HUDEP-2 (cell line): ENCODE measurements at regions not wholly inside any gene's neighbourhood (a gene's known extent, or its start where the extent isn't known, plus 50 kb on each side); places are given as distances from the start of the nearest gene placed in this dataset.

Experiments used
- DNase-seq, 76 experiments: peaks; one replicate each; lab custom pipeline; 2025; ENCODE audit not compliant: unreplicated experiment in 76 of 76; lab: John Stamatoyannopoulos, UW

DNA sequence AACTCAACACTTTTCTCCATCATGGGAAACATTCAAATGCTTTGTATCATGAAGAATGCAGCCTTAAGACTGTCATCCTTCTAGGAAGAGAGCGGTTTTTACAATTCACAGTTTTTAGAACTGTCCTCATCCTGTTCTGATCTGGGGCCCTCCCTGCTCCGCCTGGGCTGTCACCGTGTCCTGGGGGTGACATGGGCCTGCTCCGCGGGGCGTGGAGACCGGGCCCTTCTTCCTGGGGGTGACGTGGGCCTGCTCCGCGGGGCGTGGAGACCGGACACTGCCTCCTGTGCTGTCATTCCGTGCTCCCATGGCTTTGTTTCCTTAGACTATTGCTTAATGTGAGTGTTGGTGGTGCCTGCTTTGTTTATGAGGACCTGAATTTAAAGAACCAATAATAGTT lies 122.8 kb downstream of the TMEM18 start:
- no peak for DNase-seq

DNA sequence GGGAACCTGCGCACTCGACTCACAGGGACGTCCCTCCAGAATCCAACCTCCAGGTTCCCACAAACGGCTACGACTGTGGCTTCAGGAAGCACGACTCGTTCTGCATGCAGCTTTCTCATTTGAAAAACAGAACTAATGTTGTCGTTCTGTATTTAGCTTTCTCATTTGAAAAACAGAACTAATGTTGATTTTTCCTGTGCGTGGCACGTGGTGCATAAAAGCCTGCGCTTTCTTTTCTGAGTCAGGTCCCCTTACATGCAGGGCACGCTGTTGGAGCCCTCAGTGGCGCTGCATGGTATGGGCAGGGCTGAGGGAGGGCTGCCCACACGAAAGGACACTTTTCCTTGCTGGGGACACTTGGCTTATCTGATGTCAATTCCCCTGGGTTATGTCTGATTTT lies 124.3 kb downstream of the TMEM18 start:
- no peak for DNase-seq

DNA sequence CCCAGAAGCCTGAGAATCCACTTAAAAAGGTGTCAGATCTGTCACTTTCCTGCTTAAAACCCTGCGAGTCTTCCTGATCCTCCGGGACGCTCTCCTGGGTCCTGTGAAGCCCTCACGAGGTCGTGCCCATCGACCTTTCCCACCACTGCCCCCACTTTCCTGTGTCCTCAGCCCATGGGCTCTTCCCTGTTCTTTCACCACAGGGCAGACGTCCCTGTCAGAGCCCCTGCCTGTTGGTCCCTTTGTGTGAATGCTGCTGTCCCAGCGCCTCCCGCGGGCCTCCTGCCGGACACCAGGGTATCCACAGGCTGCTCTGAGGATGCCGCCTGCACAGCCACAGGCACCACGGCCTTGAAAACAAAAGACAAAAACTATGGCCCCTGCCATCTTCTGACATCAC lies 125.6 kb downstream of the TMEM18 start:
- DNase-seq = no peak

DNA sequence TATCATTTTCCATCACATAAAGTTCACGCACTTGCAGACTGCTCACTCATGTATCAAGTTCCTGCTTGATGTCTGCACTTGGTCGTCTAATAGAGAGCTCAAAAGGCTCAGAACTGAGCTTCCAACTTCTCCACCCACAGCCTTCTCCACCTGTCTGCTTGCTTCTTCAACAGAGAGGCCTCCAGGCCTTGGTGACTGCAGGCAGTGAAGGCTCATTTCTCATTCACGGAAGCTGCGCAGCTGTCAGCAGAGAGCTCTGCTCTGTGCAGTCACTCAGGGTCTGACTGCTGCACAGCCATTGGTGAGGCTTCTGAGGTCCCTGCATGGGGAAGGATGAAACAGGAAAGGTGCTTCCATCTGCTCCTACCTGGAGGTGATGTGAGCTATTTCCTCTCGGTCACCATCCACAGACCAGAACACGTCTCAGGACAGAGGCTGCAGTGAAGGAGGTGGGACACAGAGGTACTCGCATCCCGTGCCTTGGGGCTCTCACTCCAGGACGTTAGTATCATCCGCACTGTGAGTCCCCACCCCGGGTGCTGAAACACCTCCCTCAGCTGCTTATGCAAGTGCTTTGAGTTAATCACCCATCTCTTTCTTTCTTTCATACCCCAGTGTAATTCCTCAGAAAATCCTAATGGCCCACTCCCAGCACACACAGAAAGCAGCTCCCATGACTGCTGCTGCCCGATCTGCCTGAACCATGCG lies 126.2 kb downstream of the TMEM18 start:
- no peak for DNase-seq

DNA sequence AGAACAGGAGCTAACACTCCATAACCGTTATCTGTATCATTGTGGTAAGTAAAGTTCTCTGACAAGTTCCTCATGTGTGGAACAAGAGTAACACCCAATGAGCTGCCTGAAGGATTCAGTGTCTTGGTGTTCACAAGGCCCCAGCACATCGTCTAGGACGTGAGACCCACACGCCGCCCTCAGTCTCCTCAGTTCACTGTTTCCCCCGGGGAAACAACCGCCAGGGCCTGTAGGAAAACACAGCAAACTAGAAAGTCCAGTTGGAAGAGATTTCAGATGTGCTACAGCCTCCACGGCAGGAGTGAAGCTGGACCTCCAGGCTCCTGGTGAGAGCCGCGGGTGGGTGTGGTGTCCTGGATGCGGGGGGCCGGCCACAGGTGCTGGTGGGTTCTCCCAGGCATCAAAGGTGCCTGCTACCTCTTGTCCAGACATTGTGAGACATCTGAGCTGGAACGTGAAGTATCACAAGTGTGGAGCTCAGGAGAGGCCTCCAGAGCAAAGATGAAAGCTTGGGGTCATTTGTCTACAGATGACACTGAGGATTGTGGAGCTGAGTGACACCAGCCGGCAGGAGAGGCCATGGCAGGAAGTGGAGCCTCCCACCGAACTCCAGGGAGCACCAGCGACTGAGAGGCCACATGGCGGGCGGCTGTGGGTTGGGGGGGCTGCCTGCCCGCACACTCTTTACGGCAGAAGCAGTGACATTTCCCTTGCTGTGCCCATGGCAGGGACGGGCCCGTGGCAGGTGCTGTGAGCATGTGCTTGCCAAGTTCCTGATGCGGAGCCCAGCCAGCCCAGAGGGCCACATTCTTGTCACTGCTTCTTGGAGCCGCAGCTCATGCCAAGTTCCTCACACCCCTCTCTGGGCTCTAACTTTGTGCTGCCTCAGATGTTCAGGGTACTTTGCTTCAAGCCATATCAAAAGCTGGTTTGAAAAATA lies 131.2 kb downstream of the TMEM18 start:
- DNase-seq = no peak

DNA sequence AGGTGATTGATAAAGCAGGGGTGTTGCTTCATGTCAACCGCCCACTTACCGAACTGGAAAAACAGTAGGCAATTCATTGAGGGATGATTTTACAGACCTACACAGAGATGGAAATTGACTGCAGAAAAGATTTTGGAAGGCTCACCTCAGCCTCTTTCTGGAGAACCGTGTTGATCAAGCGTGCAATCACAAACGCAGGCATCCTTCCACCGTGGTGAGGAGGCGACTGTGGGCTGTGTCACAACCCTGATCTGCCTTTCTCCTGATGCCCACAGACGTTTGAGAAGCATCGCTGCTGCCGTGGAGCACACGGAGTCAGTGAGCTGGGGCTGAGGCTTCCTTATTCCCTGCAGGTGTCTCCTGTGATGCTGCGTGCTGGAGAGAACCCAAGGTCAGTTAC lies 132.0 kb downstream of the TMEM18 start:
- no peak for DNase-seq

DNA sequence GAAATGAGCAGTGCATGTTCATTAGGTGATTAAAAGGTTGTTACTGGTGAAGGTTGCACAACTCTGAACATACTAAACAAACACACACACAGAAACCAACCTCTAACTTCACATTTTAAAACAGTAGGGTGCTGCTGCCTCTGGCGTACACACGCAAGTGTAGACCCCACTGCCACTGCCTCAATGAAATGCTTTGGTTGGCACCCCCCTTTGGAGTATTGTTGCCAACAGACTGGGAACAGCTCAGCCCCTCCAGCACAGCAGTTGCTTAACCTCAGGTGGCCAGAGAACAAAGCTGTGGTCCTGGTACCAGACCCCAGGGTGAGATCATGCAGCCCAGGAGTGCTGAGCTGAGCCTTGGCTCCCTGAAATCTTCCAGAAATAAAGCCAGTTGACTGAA lies 138.6 kb downstream of the TMEM18 start:
- no peak for DNase-seq

DNA sequence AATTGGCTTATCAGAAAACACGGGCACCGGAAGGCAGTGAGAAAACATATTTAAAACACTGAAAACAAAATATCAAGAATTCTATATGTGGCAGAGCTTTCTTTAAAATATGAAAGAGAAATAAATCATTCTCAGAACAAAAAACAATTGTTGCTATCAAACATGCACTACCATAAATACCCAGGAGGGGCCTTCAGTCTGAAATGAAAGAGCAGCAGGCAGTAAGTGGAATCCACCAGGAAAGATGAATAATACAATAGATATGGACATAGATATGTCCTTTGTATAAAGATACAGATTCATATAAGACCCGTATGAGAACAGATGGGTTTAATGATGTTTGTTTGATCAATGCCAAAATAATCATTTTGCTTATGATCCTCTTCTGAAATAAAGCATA lies 142.0 kb downstream of the TMEM18 start:
- DNase-seq = peak in 1 of 76 experiments; percentile 2

DNA sequence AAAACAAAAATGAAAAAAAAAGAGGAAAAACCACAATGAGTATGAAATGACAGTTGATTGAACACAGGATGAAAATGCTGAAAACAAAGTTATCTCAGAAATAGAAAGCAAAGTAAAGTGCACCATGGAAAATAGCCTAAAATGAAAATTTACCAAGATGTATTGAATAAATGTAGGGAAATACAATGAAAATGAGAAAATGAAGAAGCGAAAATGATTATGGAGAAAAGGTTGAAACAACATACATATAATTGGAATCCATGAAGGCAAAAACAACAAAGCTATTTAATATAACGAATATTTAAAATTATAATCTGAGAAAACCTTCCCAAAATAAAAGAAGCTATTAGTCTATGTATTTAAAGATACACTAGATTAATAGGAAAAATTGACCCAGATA lies 147.4 kb downstream of the TMEM18 start:
- no peak for DNase-seq

DNA sequence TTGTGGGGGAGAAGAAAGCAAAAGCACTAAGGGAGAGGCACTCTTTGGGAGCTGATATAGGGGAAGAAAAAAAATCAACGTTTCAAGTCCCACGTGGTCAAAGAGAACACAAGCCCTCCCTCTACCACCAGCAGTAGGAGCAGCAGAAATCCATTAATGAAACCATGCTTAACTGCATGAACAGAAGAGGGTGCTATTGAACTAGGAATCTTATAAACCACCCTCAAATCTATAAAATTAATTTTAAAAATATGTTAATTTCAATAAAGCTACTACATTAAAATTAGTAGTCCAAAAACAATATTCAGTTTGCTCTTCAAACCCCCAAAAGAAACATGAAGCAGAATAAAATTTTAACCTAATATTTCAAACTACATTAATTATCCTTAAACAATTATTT lies 147.8 kb downstream of the TMEM18 start:
- DNase-seq = peak in 13 of 76 experiments; percentile 4 to 43 (median 14)

DNA sequence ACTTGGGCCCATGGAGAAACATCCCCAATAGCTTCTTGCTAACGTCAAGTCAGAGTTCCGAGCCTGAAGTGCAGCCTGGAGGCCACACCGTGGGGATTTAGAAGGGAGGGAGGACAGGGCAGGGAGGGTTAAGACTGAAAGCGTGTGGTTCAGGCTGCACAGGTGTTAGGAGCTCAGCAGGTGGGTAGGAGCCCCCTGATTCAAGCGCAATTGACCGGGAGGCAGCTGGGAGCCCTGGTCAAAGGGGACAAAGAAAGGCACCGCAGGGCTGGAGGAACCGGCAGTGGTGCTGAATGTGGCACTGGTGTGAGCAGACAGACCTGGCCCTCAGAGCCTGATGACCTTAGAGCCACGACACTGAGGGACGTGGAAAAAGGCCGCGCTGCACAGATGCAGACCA lies 149.6 kb downstream of the TMEM18 start:
- DNase-seq = no peak

DNA sequence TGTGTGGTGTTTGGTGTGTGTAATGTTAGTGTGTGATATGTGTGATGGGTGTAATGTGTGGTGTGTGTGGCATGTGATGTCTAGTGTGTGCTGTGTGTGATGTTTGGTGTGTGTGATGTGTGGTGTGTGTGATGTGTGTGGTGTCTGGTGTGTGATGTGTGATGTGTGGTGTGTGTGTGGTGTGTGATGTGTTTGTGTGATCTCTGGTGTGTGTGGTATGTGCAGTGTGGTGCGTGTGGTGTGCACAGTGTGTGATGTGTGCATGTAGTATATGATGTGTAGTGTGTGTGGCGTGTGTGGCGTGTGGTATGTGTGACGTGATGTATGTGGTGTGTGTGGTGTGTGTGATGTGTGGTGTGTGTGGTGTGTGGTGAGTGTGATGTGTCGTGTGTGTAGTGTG lies 150.3 kb downstream of the TMEM18 start:
- DNase-seq = no peak

DNA sequence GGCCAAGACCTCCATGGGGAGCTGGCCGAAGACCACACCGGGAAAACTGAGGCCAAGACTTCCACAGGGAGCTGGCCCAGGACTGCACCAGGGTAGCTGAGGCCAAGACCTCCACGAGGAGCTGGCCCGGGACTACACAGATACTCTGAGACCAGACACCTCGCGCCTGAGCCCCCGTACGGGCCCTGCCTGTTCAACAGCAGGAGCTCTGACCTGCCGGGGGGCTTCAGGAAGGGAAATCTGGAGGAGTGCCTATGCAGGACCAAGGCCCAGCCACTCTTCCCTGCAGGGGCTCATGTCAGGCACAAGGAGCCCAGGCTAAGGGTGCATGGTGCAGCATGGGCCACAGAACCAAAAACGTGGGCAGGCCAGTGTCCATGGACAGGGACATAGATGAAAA lies 151.6 kb downstream of the TMEM18 start:
- DNase-seq = no peak

DNA sequence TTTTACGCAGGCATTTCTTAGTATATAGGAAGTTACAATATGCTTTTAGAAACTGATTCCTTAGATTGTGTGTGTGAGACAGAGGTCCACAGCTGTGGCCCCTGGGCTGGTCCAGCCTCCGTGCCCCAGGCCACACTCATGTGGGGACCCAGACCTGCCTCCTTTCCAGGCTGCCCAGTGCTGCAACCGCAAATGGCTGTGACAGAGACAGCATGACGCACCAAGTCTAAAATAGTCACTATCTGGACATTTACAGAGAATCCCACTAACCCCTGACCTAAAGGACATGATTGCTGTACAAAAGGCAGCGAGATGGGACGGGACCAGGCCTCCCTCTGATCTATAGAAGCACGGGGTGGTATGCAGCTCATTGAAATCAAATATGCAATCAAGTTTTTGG lies 152.2 kb downstream of the TMEM18 start:
- no peak for DNase-seq

DNA sequence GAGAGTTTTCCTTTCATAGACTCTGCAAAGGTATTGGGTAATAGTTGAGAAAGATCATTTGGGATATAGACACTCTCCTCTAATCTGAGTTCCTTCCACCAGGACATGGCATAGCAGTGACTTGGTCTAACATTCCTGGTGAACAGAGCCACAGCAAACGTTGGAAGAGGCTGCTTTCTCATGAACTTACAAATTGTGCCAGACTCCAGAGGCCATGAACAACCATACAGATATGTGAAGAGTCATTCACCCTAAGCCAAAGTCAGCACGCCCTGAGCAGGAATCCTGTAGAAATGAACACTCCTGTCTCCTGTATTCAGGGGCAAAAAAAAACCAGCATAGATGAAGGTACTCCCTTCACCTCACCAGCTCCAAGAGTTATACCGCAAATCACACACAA lies 152.8 kb downstream of the TMEM18 start:
- no peak for DNase-seq

DNA sequence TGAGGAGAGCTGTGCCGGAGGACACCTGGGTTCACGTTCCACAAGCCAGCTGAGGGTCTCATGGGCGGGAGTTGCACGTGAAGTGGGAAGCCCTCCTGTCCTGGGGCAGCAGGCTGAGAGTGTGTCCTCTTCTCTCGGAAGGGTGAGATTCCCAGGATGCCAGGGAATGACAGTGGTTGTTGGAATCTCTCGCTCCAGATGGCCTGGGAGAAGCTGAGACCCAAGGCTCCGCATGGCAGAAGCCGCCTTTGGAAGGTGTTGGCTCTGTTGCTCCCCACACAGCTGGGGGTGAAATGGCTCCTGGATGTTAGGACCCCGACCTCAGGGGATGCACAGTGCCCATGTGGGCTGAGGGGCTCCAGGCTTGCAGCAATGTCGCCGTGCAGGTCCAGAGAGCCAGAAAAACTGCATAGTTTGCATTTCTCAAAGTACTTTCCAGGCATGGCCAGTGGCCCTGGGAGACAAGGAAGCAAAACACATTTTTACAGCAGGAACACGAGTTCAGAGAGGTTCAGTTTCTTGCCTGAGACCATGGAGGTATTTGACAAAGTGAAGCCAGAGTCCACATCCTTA lies 153.4 kb downstream of the TMEM18 start:
- DNase-seq = no peak

DNA sequence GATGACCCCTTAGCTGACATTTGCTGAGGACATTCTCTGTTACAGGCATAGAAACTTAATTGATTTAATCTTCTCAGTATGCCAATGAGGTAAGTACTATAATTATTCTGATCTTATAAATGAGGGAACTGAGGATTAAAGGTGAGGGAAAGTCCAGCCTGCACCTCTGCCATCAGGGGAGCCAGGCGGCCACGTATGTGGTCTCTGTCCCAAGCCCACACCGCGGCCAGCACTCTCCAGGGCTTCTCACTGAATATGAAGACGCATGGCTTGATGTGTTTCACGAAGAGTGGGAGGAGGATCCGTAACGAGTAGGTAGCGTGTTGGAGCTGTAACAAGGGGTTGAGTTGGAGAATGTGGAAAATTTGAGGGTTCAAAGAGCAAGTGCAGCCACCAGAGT lies 154.4 kb downstream of the TMEM18 start:
- DNase-seq = no peak

DNA sequence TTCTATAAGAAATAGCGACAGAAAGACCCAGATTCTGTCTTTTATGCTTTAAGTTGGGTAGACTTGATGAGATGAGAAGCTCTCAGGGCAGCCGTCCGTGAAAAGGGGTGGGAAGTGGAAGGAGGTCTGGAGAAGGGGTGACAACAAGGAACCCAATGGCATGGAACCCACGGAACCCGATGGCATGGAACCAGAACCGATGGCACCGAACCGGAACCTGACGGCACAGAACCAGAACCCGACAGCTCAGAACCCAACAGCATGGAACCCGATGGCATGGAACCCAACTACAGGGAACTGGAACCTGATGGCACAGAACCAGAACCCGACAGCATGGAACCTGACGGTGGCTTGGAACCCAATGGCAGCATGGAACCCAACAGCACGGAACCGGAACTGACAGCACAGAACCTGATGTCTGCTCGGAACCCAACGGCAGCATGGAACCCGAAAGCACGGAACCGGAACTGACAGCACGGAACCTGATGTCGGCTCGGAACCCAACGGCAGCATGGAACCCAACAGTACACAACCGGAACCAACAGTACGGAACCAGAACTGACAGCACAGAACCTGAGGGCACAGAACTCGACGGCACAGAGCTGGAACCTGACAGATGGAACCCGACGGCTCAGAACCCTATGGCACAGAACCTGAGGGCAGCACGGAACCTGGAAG lies 155.2 kb downstream of the TMEM18 start:
- no peak for DNase-seq

DNA sequence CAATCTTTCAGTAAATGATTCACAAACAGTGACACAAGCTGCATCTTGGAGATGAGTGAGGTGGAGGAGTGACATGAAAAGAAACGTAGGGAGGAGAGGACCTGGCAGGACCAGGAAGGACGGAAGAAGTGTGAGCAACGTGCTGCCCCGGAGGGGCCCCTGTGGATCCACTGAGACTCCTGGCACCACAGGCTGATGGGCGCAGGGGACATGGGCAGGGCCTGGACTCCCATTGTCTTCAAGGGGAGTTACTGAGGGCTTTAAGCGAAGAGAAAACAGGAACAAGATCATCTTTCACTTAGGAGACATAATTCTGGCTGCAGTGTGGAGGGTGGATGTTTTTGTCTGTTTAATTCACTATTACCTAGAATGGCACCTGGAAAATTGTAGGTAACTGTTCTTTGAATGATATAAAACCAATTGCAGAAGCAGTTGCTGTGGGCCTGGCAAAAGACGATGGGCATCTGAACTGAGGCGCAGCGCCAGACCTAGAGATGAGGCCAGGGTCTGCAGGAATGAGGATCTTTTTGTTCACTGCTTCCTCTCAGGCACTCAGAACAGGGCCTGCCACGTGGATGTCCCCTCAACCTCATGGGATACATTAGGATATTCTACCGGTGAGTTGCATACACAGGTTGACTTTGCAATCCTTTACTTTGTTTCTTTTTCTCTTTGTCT lies 156.4 kb downstream of the TMEM18 start:
- DNase-seq = no peak

DNA sequence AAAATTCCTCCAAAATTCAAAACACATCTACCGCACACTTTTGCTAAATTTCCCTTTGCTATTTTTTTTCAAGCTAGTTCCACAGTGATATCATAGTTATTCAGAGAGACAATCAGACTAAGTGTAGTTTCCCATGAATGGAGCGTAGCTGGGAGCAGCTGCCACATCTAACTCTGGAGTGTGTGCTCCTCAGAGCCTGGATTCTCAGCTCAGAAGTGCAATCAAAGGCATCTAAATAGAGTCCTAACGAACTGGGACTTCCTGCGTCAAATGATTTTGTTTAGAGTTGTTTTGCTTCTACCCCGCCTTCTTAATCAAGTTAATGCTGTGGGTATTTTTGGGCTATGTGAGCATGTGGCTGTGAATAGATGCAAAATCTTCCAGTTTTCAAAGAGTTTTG lies 160.3 kb downstream of the TMEM18 start:
- no peak for DNase-seq

DNA sequence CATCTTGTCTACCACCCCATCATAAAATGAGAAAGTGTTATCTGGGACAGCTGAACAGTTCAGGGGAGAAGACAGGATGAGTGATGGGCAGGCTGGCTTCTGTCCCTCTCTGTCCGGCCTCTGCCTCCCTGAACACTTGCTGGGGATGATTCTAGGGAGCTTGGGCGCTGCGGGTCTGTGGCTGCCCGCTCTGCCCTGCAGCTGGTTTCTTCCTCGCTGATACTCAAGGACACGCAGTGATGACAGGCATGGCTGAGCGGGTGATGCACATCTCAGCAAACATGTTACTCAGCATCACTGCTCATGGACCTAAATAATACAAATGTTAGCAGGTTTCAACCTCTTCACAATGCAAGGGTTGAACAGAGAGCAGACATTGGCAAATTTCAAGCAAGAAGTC lies 161.1 kb downstream of the TMEM18 start:
- no peak for DNase-seq
